ENCODE measurements at regions not wholly inside any gene's neighbourhood (a gene's known extent, or its start where the extent isn't known, plus 50 kb on each side); places are given as distances from the start of the nearest gene placed in this dataset.

GRCh38 chr17:51524524-51524923, 264.2 kb downstream of the UTP18 start:
- Histone ChIP-seq H3K9me3 (ENCODE audit: insufficient read depth, low read depth, low read length) (no peaks in the 10 kb centered on the region), H3K4me3 (ENCODE audit: low read length, poor library complexity, severe bottlenecking) (no peak overlapping the region), H3K4me2 (ENCODE audit: low read depth, low read length, poor library complexity, severe bottlenecking) (no peak overlapping the region), H3K79me2 (ENCODE audit: insufficient read depth, low read length) (no peaks in the 10 kb centered on the region), H3F3A (ENCODE audit: low read depth) (no peaks in the 10 kb centered on the region), H3K36me3 (ENCODE audit: insufficient read depth, low read length) (no peaks in the 10 kb centered on the region), H3K9me2 (replicated peaks; ENCODE audit: low read depth, low read length) (no peaks in the 10 kb centered on the region), H4K20me1 (ENCODE audit: insufficient read depth, low read length, poor library complexity, severe bottlenecking) (no peaks in the 10 kb centered on the region), H3K4me1 (ENCODE audit: insufficient read depth, low read length, poor library complexity, severe bottlenecking) (no peaks in the 10 kb centered on the region), H3K9ac (ENCODE audit: low read depth, low read length, poor library complexity, severe bottlenecking) (no peak overlapping the region), H3K27me3 (ENCODE audit: insufficient read depth, low read length, poor library complexity, severe bottlenecking) (no peaks in the 10 kb centered on the region), H2AFZ (ENCODE audit: low read length) (no peak overlapping the region)
- no peak for TF ChIP-seq CTCF (conservative IDR thresholded peaks at IDR 0.05; ENCODE audit: low read length)
- TF ChIP-seq EZH2phosphoT487 (IDR thresholded peaks at IDR 0.05; ENCODE audit: borderline replicate concordance): no peak

- Histone ChIP-seq H3K36me3 (ENCODE audit: insufficient read depth, low read length) (no peaks in the 10 kb centered on the region), H3F3A (ENCODE audit: low read depth) (no peaks in the 10 kb centered on the region), H3K4me3 (ENCODE audit: low read length, poor library complexity, severe bottlenecking) (no peak overlapping the region), H3K9me3 (ENCODE audit: insufficient read depth, low read depth, low read length) (no peaks in the 10 kb centered on the region), H2AFZ (ENCODE audit: low read length) (no peak overlapping the region), H3K9me2 (replicated peaks; ENCODE audit: low read depth, low read length) (no peaks in the 10 kb centered on the region), H3K27me3 (ENCODE audit: insufficient read depth, low read length, poor library complexity, severe bottlenecking) (no peaks in the 10 kb centered on the region), H4K20me1 (ENCODE audit: insufficient read depth, low read length, poor library complexity, severe bottlenecking) (no peaks in the 10 kb centered on the region), H3K4me1 (ENCODE audit: insufficient read depth, low read length, poor library complexity, severe bottlenecking) (no peaks in the 10 kb centered on the region), H3K4me2 (ENCODE audit: low read depth, low read length, poor library complexity, severe bottlenecking) (no peak overlapping the region), H3K79me2 (ENCODE audit: insufficient read depth, low read length) (no peaks in the 10 kb centered on the region), H3K9ac (ENCODE audit: low read depth, low read length, poor library complexity, severe bottlenecking) (no peak overlapping the region)
- TF ChIP-seq CTCF (conservative IDR thresholded peaks at IDR 0.05; ENCODE audit: low read length) (no peak), EZH2phosphoT487 (IDR thresholded peaks at IDR 0.05; ENCODE audit: borderline replicate concordance) (no peak)
Observed at GRCh38 chr17:51526507-51526906, 266.2 kb downstream of the UTP18 start.

GRCh38 chr17:51527225-51527982, 267.1 kb downstream of the UTP18 start:
- H4K20me1 ChIP-seq (ENCODE audit: insufficient read depth, low read length, poor library complexity, severe bottlenecking): no peaks in the 10 kb centered on the region
- no peaks in the 10 kb centered on the region for H3K9me3 ChIP-seq (ENCODE audit: insufficient read depth, low read depth, low read length)
- H3K4me1 ChIP-seq (ENCODE audit: insufficient read depth, low read length, poor library complexity, severe bottlenecking): no peaks in the 10 kb centered on the region
- no peaks in the 10 kb centered on the region for H3K27me3 ChIP-seq (ENCODE audit: insufficient read depth, low read length, poor library complexity, severe bottlenecking)
- no peaks in the 10 kb centered on the region for H3K36me3 ChIP-seq (ENCODE audit: insufficient read depth, low read length)
- H3K9me2 ChIP-seq (replicated peaks; ENCODE audit: low read depth, low read length): no peaks in the 10 kb centered on the region
- TF ChIP-seq EZH2phosphoT487 (IDR thresholded peaks at IDR 0.05; ENCODE audit: borderline replicate concordance) (no peak), CTCF (conservative IDR thresholded peaks at IDR 0.05; ENCODE audit: low read length) (no peak)
- H3K79me2 ChIP-seq (ENCODE audit: insufficient read depth, low read length): no peaks in the 10 kb centered on the region
- H3K9ac ChIP-seq (ENCODE audit: low read depth, low read length, poor library complexity, severe bottlenecking): no peak overlapping the region
- H3K4me3 ChIP-seq (ENCODE audit: low read length, poor library complexity, severe bottlenecking): no peak overlapping the region
- H2AFZ ChIP-seq (ENCODE audit: low read length): no peak overlapping the region
- H3F3A ChIP-seq (ENCODE audit: low read depth): no peaks in the 10 kb centered on the region
- H3K4me2 ChIP-seq (ENCODE audit: low read depth, low read length, poor library complexity, severe bottlenecking): no peak overlapping the region
